ENCODE measurements at regions not wholly inside any gene's neighbourhood (a gene's known extent, or its start where the extent isn't known, plus 50 kb on each side); places are given as distances from the start of the nearest gene placed in this dataset.

- DNase-seq (ENCODE audit: extremely low read depth, low read depth): no peak
These were observed 113.7 kb upstream of the MDM1 start for GRCh38 chr12:68445824-68446223.

GRCh38 chr12:68446384-68446783 lies 114.2 kb upstream of the MDM1 start:
- no peak for DNase-seq (ENCODE audit: extremely low read depth, low read depth)
- no peak for TF ChIP-seq CTCF (IDR thresholded peaks at IDR 0.05; ENCODE audit: low read depth, low read length)

More at GRCh38 chr12:68445824-68446223, 113.7 kb upstream of the MDM1 start:
- TF ChIP-seq CTCF (IDR thresholded peaks at IDR 0.05; ENCODE audit: low read depth, low read length): no peak

- no peak for DNase-seq (ENCODE audit: extremely low read depth, low read depth)
- TF ChIP-seq CTCF (IDR thresholded peaks at IDR 0.05; ENCODE audit: low read depth, low read length): no peak
These were observed 115.0 kb upstream of the MDM1 start for GRCh38 chr12:68446901-68447796.

- DNase-seq (ENCODE audit: extremely low read depth, low read depth): no peak
- no peak for TF ChIP-seq CTCF (IDR thresholded peaks at IDR 0.05; ENCODE audit: low read depth, low read length)
These were observed 115.7 kb upstream of the MDM1 start for GRCh38 chr12:68447797-68448260.

GRCh38 chr12:68449196-68449595 lies 117.0 kb upstream of the MDM1 start:
- TF ChIP-seq CTCF (IDR thresholded peaks at IDR 0.05; ENCODE audit: low read depth, low read length): no peak
- DNase-seq (ENCODE audit: extremely low read depth, low read depth): no peak

- TF ChIP-seq CTCF (IDR thresholded peaks at IDR 0.05; ENCODE audit: low read depth, low read length): no peak
- DNase-seq (ENCODE audit: extremely low read depth, low read depth): no peak
These were observed 118.7 kb upstream of the MDM1 start for GRCh38 chr12:68450947-68451260.

GRCh38 chr12:68451261-68452077 lies 119.3 kb upstream of the MDM1 start:
- TF ChIP-seq CTCF (IDR thresholded peaks at IDR 0.05; ENCODE audit: low read depth, low read length): no peak
- peak; percentile 67 for DNase-seq (ENCODE audit: extremely low read depth, low read depth)
